SK-N-SH (cell line): ENCODE measurements at regions not wholly inside any gene's neighbourhood (a gene's known extent, or its start where the extent isn't known, plus 50 kb on each side); places are given as distances from the start of the nearest gene placed in this dataset.

ENCODE experiments used
- CTCF ChIA-PET: fragments of 300-600, 350-600 bp; formaldehyde crosslinking; extraction: SDS; loops from one replicate; lab custom pipeline; 2021; lab: Yijun Ruan, JAX
- POLR2A ChIA-PET: fragments of 350-600 bp; sonication (Branson Sonifier 250); formaldehyde crosslinking; extraction: SDS; loops from one replicate; lab custom pipeline; 2020; ENCODE audit warnings: antibody characterized with exemption, inconsistent platforms; lab: Yijun Ruan, JAX
- DNase-seq: peaks from one replicate; pipeline ENCODE4 v3.0.0; 2012
- H2AFZ ChIP-seq: fragments of 200-600 bp; sonication (generic); 2 replicates; pipeline ENCODE4 v1.8.1; 2016; ENCODE audit warnings: antibody characterized with exemption, mild to moderate bottlenecking, low read depth
- H3F3A ChIP-seq: fragments of 200-600 bp; sonication (generic); replicated peaks from 2 replicates; pipeline ENCODE3; 2016; ENCODE audit warnings: antibody characterized with exemption, mild to moderate bottlenecking; ENCODE audit not compliant: insufficient read depth
- H3K27ac ChIP-seq, 2 experiments: fragments of 200-500 bp in 1 of 2; fragments of 200-600 bp in 1 of 2; sonication (Bioruptor generic) in 1 of 2; sonication (generic), shearing (Covaris generic) in 1 of 2; 2 replicates each; pipeline versions ENCODE4 v1.5.1 to v1.6.1; 2014 to 2016; ENCODE audit warnings: low read depth in 2 of 2, inconsistent platforms in 1 of 2, low read length in 1 of 2, mild to moderate bottlenecking in 1 of 2, mixed read lengths in 1 of 2
- H3K27me3 ChIP-seq: fragments of 200-600 bp; sonication (generic), shearing (Covaris generic); 2 replicates; pipeline ENCODE4 v1.6.1; 2016; ENCODE audit warnings: mixed run types; ENCODE audit not compliant: insufficient read depth
- H3K36me3 ChIP-seq, 2 experiments: fragments of 200-500 bp in 1 of 2; fragments of 200-600 bp in 1 of 2; sonication (Bioruptor generic) in 1 of 2; sonication (generic) in 1 of 2; replicated peaks in 1 of 2; 2 replicates each; pipeline versions ENCODE3 to v1.5.1; 2014 to 2016; ENCODE audit warnings: low read length in 1 of 2, mild to moderate bottlenecking in 1 of 2; ENCODE audit not compliant: insufficient read depth in 2 of 2, control insufficient read depth in 1 of 2
- H3K4me1 ChIP-seq, 2 experiments: fragments of 200-500 bp in 1 of 2; fragments of 200-600 bp in 1 of 2; sonication (Bioruptor generic) in 1 of 2; sonication (generic), shearing (Covaris generic) in 1 of 2; 2 replicates each; pipeline versions ENCODE4 v1.5.1 to v1.6.1; 2014 to 2016; ENCODE audit warnings: low read depth in 1 of 2, low read length in 1 of 2, mixed run types in 1 of 2; ENCODE audit not compliant: insufficient read depth in 2 of 2, control insufficient read depth in 1 of 2
- H3K4me2 ChIP-seq: fragments of 200-600 bp; sonication (generic), shearing (Covaris generic); 2 replicates; pipeline ENCODE4 v1.6.1; 2017; ENCODE audit warnings: mixed run types
- H3K4me3 ChIP-seq, 2 experiments: fragments of 200-500 bp in 1 of 2; fragments of 200-600 bp in 1 of 2; sonication (Bioruptor generic) in 1 of 2; sonication (generic), shearing (Covaris generic) in 1 of 2; 2 replicates each; pipeline versions ENCODE4 v1.5.1 to v1.8.1; 2014 to 2016; ENCODE audit warnings: low read depth in 2 of 2, inconsistent platforms in 1 of 2, low read length in 1 of 2, mild to moderate bottlenecking in 1 of 2, mixed read lengths in 1 of 2, moderate library complexity in 1 of 2
- H3K79me2 ChIP-seq: fragments of 200-600 bp; sonication (generic); 2 replicates; pipeline ENCODE4 v1.8.1; 2017; ENCODE audit warnings: mild to moderate bottlenecking; ENCODE audit not compliant: insufficient read depth
- H3K9ac ChIP-seq: fragments of 200-600 bp; sonication (generic); 2 replicates; pipeline ENCODE4 v1.6.1; 2017; ENCODE audit warnings: mixed run types
- H3K9me2 ChIP-seq: fragments of 200-600 bp; sonication (generic); 2 replicates; pipeline ENCODE4 v1.6.1; 2017; ENCODE audit warnings: mixed run types
- H3K9me3 ChIP-seq: fragments of 200-600 bp; sonication (generic); 2 replicates; pipeline ENCODE4 v1.6.1; 2017; ENCODE audit warnings: mixed run types, mild to moderate bottlenecking, moderate library complexity
- H4K20me1 ChIP-seq: fragments of 200-600 bp; sonication (generic); 2 replicates; pipeline ENCODE4 v1.6.1; 2017; ENCODE audit warnings: mild to moderate bottlenecking, mixed run types; ENCODE audit not compliant: insufficient read depth
- EZH2phosphoT487 ChIP-seq: fragments of 200-600 bp; sonication (generic); IDR thresholded peaks from 2 replicates; pipeline ENCODE4 v1.6.1; 2017; ENCODE audit warnings: low read depth, mixed run types, mild to moderate bottlenecking, antibody characterized with exemption, moderate library complexity, borderline replicate concordance
- FOXM1 ChIP-seq: IDR thresholded peaks from 2 replicates; pipeline ENCODE4 v1.4.0; 2012; ENCODE audit warnings: low read depth, mild to moderate bottlenecking
- IRF3 ChIP-seq: fragments of 150-350 bp; IDR thresholded peaks from 2 replicates; pipeline ENCODE4 v1.6.1; 2016; ENCODE audit warnings: mild to moderate bottlenecking, low read depth, low read length
- MAX ChIP-seq: IDR thresholded peaks from 2 replicates; pipeline ENCODE4 v1.4.0; 2012; ENCODE audit warnings: low read depth
- MXI1 ChIP-seq: IDR thresholded peaks from 2 replicates; pipeline ENCODE4 v1.6.1; 2012; ENCODE audit warnings: mild to moderate bottlenecking, low read depth, low read length, improper control_type of control experiment
- NFIC ChIP-seq: IDR thresholded peaks from 2 replicates; pipeline ENCODE4 v1.4.0; 2012; ENCODE audit warnings: borderline replicate concordance
- RAD21 ChIP-seq: IDR thresholded peaks from 2 replicates; pipeline ENCODE4 v1.6.1; 2012; ENCODE audit warnings: mild to moderate bottlenecking, low read length
- SIN3A ChIP-seq: IDR thresholded peaks from 2 replicates; pipeline ENCODE4 v1.6.1; 2012; ENCODE audit warnings: low read depth, mild to moderate bottlenecking, low read length, moderate library complexity, borderline replicate concordance
- SMC3 ChIP-seq: IDR thresholded peaks from 2 replicates; pipeline ENCODE4 v1.6.1; 2012; ENCODE audit warnings: low read depth, low read length, improper control_type of control experiment
- TCF12 ChIP-seq: IDR thresholded peaks from 2 replicates; pipeline ENCODE4 v1.4.0; 2012
- TEAD4 ChIP-seq: IDR thresholded peaks from 2 replicates; pipeline ENCODE4 v1.4.0; 2012; ENCODE audit warnings: mild to moderate bottlenecking, borderline replicate concordance; ENCODE audit not compliant: insufficient read depth
- WGBS: methylation state at CpG from one replicate; pipeline ENCODE4 v1.1.6; 2017; ENCODE audit warnings: low lambda C conversion rate; 5-methylcytosine and 5-hydroxymethylcytosine counted together
- TF ChIP-seq, protein P1 (sequence below): IDR thresholded peaks from 2 replicates; pipeline ENCODE4 v1.6.1; 2012; ENCODE audit warnings: mild to moderate bottlenecking, low read depth, low read length, moderate library complexity
- TF ChIP-seq, protein P2 (sequence below): IDR thresholded peaks from 2 replicates; pipeline ENCODE4 v1.4.0; 2012; ENCODE audit warnings: low read depth, borderline replicate concordance

- TF ChIP-seq, protein P1, sequence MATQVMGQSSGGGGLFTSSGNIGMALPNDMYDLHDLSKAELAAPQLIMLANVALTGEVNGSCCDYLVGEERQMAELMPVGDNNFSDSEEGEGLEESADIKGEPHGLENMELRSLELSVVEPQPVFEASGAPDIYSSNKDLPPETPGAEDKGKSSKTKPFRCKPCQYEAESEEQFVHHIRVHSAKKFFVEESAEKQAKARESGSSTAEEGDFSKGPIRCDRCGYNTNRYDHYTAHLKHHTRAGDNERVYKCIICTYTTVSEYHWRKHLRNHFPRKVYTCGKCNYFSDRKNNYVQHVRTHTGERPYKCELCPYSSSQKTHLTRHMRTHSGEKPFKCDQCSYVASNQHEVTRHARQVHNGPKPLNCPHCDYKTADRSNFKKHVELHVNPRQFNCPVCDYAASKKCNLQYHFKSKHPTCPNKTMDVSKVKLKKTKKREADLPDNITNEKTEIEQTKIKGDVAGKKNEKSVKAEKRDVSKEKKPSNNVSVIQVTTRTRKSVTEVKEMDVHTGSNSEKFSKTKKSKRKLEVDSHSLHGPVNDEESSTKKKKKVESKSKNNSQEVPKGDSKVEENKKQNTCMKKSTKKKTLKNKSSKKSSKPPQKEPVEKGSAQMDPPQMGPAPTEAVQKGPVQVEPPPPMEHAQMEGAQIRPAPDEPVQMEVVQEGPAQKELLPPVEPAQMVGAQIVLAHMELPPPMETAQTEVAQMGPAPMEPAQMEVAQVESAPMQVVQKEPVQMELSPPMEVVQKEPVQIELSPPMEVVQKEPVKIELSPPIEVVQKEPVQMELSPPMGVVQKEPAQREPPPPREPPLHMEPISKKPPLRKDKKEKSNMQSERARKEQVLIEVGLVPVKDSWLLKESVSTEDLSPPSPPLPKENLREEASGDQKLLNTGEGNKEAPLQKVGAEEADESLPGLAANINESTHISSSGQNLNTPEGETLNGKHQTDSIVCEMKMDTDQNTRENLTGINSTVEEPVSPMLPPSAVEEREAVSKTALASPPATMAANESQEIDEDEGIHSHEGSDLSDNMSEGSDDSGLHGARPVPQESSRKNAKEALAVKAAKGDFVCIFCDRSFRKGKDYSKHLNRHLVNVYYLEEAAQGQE = no peak
Observed at GRCh38 chr13:36758345-36758744, 60.7 kb upstream of the RFXAP start (continued).

- Histone ChIP-seq H3K9me2 (no peaks in the 10 kb centered on the region), H3K36me3 (no peaks in the 10 kb centered on the region), H3K27ac (no peak overlapping the region), H3K9ac (no peak overlapping the region), H3K4me2 (no peak overlapping the region), H3K4me3 (no peak overlapping the region), H2AFZ (no peak overlapping the region), H3K9me3 (no peaks in the 10 kb centered on the region), H3F3A (no peaks in the 10 kb centered on the region), H4K20me1 (no peaks in the 10 kb centered on the region), H3K4me1 (peaks cover 0 to 4% of the 10 kb centered on the region in 2 experiments; a peak in 1 of 4 replicates), H3K79me2 (no peaks in the 10 kb centered on the region), H3K27me3 (no peaks in the 10 kb centered on the region)
- no peak for DNase-seq
- 43% methylated on average over 5 of the region's 5 CpGs for WGBS
- ChIA-PET CTCF (interaction anchor here (0.6 kb wide), 1 partner anchor 346 kb away, joined by 4 read pairs; no protein-coding TSS in a partner anchor), POLR2A (no interaction called here)
- TF ChIP-seq FOXM1 = no peak
Observed at GRCh38 chr13:36763126-36763722, 55.8 kb upstream of the RFXAP start.

GRCh38 chr13:36764536-36764935 is 54.5 kb upstream of the RFXAP start:
- Histone ChIP-seq H3K27me3 (no peaks in the 10 kb centered on the region; the same call in 1 of the 2 replicates), H3K4me2 (no peak overlapping the region), H3K27ac (no peak overlapping the region), H2AFZ (no peak overlapping the region), H3K9ac (no peak overlapping the region), H3F3A (no peaks in the 10 kb centered on the region), H3K36me3 (no peaks in the 10 kb centered on the region), H3K79me2 (no peaks in the 10 kb centered on the region), H3K9me3 (no peaks in the 10 kb centered on the region), H3K4me3 (no peak overlapping the region), H4K20me1 (no peaks in the 10 kb centered on the region), H3K4me1 (no peaks in the 10 kb centered on the region), H3K9me2 (no peaks in the 10 kb centered on the region)
- no peak for DNase-seq
- WGBS = 11% methylated on average over 3 of the region's 3 CpGs
- TF ChIP-seq, protein P2, sequence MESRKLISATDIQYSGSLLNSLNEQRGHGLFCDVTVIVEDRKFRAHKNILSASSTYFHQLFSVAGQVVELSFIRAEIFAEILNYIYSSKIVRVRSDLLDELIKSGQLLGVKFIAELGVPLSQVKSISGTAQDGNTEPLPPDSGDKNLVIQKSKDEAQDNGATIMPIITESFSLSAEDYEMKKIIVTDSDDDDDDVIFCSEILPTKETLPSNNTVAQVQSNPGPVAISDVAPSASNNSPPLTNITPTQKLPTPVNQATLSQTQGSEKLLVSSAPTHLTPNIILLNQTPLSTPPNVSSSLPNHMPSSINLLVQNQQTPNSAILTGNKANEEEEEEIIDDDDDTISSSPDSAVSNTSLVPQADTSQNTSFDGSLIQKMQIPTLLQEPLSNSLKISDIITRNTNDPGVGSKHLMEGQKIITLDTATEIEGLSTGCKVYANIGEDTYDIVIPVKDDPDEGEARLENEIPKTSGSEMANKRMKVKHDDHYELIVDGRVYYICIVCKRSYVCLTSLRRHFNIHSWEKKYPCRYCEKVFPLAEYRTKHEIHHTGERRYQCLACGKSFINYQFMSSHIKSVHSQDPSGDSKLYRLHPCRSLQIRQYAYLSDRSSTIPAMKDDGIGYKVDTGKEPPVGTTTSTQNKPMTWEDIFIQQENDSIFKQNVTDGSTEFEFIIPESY = no peak
- no peak for TF ChIP-seq SMC3
- no peak for TF ChIP-seq FOXM1
- TF ChIP-seq TCF12 = no peak
- no peak for TF ChIP-seq SIN3A
- TF ChIP-seq EZH2phosphoT487 = no peak
- no peak for TF ChIP-seq TEAD4
- no peak for TF ChIP-seq NFIC
- TF ChIP-seq IRF3 = no peak
- TF ChIP-seq MXI1 = no peak
- TF ChIP-seq RAD21 = no peak
- no peak for TF ChIP-seq MAX
- ChIA-PET CTCF (no interaction called here), POLR2A (no interaction called here)
